NCI-H460 (cell line): ENCODE measurements at regions not wholly inside any gene's neighbourhood (a gene's known extent, or its start where the extent isn't known, plus 50 kb on each side); places are given as distances from the start of the nearest gene placed in this dataset.

Source experiments
- DNase-seq: peaks from one replicate; pipeline ENCODE4 v3.0.0-alpha.2; 2016; ENCODE audit warnings: low read depth; ENCODE audit errors: extremely low read depth

DNA sequence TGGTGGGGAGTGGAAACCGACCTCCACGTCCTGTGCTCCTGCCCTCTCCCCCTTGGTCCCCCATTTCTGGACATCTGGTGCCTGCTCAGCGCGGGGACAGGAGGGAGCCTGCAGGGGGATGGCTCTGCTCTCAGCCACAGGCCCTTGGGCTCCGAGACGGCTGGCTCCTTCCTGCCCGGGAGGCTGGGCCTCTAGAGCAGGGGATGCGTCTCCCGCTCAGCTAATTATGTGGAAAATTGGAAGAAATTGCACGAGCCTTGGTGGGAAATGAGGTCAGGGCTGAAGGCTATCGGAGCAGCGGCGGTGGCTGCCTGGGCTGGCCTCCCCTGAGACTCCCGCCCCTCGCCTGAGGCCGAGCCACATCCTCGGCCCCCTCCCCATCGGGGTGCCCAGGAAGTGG, 154.6 kb upstream of the CIBAR2 start:
- DNase-seq, result no peak

DNA sequence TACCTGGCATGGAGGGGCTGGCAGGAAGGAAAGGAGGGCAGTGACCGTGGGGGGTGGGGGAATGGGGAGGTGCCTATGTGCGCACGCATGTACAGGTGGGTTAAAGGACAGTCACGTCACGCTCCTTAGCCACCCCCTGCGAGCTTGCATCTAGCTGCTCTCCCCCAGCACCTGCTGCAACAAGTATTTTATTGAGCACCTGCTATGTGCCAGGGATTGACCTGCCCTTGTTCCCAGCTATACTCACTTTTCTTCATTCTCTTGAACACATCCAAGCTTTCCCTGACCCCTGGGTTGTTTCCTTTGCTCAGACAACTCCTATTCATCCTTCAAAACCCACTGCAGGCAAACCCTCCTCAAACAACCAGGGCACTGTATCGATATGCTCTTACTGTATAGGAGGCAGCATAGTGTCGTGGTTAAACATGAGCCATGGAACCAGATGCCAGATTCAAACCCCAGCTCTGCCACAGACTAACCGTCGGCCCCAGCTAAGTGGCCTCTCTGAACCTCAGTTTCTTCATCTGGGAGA, 155.2 kb upstream of the CIBAR2 start:
- no peak for DNase-seq

DNA sequence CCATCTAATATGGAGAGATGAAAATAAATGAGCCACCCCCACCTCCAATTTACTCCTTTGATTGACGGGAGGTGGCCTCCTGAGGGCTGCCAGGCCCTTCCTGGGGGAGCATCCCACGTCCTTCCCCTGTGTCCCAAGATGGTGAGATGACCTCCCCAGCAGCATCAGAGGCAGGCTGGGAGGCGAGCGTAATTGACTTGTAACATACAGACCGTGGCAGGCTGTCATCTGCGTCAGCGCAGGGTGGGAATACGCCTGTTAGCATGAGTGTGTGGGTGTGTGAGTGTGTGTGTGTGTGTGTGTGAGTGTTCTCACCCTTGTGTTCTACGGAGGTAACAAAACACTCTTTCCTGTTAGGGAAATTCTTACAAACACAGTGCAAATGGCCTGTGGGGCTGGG, 156.9 kb upstream of the CIBAR2 start:
- no peak for DNase-seq

DNA sequence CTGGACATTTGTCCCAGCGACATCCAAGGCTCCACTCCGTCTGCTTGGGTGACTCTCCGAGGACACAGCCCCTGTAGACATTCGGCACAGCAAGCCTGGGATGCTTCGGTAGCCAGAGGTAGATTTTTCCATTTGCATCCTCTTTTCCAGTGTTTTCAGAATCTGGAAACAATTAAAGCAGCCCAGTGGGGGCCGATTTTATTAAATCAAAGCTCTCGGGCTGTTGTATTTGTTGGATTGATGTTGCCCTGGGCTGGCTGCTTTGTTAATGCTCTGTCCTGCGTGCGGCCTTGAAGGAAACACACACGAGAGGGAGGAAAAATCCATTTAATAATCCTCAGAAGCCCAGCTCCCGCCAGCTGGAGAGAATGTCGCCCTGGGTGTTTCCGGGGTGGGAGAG, 158.1 kb upstream of the CIBAR2 start:
- no peak for DNase-seq

DNA sequence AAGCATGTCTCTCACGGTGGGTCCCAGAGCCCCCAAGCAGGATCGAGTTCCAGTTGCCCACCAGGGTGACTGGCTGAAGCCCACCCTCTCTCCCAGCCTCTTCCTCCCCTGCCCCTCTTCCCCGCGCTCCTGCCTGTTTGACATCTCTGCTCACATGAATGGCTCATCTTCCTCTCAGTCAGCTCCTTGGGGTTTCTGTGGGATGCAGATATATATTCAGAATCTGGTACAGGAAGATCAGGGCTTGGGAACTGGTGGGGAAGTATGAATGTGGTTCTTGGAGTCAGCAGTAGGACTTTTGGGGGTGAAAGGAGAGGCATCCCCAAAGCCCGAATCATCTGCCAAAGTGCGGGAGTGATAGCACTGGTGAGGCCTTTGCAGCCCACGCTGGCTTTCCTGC, 158.9 kb upstream of the CIBAR2 start:
- no peak for DNase-seq

DNA sequence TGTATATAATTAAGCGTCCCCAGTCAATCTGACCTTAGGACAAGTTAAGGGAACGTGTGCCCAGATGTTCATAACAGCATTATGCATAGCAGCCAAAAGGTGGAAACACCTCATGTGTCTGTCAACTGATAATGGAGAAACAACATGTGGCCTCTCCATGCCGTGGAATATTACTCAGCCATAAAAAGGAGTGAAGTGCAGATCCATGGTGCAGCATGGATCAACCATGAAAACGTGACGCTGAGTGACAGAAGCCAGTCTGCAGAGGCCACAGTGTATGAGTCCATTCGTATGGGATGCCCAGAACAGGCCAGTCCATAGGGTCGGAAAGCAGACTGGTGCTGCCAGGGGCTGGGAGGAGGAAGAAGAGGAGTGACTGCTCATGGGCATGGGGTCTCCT, 161.0 kb upstream of the CIBAR2 start:
- DNase-seq, result no peak

DNA sequence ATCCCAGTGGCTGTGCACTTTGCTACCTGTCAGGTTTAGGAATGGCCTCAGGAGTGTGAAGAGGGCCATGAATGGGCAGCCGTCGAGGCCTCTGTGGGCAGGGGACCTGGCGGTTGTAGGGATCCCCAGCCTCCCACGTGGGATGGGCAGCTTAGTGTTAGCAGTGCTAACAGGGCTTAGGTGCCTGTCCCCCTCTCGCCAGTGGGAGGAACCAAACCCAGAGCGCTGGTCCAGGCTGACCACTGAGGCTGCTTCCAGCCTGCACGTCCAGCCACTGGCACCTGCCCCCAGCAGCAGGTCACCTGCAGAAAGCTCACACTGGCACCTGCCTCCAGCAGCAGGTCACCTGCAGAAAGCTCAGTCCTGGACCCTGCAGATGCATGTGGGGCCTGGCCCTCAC, 162.2 kb upstream of the CIBAR2 start:
- DNase-seq, result no peak

DNA sequence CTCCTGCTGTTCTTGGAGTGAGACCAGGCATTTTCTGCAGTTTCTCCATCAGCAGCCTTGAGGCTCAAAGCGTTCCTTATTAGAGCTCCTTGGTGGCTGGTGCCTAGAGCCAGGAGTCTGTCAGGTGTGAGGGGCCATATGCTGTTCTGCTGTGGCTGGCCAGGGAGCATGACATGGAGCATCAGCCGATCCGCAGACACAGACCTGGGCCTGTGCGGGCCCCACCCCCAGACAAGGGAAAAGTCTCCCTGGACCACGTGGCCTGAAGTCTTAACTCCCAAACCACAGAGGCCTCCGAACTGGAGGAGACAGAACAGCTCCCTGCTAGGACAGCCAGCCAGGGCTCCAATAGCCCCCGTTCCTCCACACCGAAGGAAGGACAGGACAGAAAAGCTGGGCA, 162.7 kb upstream of the CIBAR2 start:
- no peak for DNase-seq

DNA sequence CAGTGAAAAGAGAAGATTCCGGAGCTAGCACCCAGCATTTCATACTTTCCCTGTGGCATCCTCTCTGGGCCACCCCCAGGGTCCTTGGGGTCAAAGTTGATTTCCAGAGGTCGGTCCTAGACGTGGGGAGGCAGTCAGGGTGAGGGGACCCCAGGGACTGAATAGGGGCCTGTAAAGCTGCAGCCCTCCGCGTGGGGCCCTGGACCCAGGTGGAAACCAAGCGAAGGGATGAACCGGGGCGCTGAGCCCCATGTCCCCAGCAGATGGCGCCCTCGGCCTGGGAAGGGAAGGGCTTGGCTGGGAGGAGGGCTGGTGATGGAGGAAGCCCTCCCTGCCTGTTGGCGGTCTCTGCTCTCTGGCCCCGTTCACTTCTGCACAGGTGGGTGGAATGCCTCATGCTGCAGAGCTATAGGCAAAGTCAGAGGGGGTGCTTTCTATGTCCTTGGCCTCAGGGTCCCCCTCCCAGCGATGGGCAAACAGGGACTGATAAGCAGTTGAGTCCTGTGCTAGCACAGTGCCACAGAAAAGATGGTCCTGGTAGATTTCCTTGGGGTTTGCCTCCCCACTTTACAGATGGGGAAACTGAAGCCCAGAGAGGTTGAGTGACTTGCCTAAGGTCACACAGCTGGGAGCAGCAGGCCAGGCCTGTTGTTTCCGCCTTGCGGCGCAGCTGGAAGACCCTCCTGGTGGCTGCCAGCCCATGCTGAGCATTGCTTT, 163.4 kb upstream of the CIBAR2 start:
- peak; percentile 37 for DNase-seq

DNA sequence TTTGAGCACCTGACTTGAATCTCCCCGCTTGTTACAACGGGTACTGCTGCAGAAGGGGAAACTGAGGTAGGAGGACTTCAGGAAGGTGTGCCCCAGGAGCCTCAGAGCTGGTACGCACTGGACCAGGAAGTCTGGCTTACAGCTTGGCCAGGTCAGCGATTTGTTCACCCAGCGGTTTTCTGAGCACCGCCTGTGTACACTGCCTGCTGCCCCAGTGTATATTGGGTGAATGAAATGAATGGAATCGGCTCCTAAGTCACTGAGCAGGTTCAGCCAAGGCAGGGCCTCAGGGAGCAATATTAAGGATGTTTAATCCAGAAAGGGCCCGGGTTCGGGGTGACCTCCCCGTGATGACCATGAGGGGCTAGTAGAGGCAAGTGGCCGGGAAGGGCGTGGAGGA, 164.0 kb upstream of the CIBAR2 start:
- no peak for DNase-seq

DNA sequence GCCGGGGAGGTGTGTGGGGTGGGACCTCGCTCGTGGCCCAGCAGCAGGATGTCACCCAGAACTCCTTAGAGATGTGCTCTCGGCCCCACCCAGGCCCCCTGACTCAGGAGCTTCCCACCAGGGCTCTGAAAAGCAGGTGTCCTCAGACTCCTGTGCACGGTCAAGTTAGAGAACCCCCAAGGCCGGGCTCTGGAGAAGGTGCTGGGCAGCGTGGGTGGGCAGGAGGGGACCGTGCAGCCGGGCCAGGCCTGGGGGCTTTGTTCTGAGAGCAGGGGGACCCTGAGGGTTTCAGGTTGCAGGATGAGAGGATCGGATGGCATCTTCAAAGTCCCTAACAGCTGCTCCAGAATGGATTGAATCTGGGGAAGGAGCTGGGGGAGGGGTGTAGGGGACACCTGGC, 164.4 kb upstream of the CIBAR2 start:
- no peak for DNase-seq

DNA sequence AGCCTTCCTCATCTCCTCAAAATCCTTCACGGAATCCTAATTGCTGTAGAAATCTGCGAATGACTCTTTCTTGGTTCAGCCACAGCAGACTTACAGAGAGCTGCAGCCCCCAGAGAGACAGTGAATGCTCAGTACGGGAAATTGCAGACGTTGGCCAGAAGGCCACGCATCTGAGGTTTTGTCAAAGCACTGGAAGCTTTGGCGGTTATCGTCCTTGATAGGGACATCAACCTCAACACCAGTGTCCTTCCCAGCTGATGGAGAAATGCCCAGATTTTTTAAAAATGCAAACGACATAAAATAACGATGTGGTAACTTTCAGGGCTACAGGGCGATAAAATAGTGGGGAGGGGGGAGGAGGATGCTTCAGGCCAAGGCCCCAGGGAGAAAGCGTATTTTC, 166.6 kb upstream of the CIBAR2 start:
- DNase-seq, result no peak

DNA sequence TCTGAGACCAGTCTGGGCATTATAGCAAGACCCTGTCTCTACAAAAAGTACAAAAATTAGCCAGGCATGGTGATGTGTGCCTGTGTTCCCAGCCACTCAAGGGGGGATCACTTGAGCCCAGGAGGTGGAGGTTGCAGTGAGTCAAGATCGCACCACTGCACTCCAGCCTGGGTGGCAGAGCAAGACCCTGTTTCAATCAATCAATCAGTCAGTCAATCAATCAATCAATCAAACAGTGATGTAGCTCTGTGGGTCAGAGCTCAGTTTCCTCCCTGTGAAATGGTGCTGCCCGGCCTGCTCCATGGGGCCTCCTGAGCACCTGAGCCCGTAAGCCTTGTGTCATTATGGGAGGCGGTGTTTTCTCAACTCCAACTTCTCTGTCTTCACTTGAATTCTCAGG, 167.1 kb upstream of the CIBAR2 start:
- no peak for DNase-seq

DNA sequence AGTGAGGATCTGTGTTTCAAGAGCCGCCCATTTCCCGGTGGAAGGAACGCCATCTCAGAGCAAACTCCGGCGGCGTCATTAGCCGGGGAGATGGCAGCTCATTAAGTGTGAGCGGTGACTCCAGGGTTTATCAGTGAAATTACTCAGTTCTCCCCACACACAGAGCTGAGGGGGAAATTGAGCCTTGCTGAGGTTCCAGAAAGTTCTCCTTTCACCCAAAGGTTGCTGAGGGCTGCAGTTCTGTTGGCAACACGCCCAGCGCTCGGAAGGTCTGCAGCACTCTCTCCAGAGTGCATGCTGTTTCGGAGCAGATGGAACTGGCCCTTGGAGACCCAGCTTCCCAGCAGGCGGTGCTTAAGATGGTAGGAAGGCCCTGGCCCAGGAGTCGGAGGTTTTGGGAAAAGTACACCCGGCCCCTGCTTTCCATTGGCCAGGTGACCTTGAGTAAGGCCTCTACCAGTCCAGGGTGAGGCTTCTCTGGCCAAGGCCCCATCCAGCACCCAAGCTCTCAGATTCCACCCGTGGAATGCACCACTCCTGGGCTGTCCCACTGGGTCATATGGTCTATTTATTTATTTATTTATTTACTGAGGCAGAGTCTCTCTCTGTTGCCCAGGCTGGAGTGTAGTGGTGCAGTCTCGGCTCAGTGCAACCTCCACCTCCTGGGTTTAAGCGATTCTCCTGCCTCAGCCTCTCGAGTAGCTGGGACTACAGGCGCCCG, 167.7 kb upstream of the CIBAR2 start:
- no peak for DNase-seq

DNA sequence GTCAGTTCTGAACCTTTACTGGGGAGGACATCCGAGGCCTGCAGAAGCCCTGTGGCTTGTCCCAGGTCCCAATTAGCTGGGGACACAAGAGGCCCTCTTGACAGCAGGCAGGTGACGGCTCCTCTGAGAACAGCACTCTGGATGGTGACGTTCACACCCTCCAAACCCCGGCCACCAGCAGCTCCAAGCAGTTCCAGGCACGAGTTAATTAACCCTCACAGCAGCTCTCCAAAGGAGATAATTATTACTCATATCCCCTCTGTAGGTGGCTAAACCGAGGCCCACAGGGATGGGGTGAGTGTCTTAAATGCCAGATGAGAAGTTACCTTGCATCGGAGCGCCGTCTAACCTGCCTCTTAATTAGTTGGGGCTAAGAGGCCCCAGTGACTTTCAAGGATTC, 168.9 kb upstream of the CIBAR2 start:
- DNase-seq, result no peak

DNA sequence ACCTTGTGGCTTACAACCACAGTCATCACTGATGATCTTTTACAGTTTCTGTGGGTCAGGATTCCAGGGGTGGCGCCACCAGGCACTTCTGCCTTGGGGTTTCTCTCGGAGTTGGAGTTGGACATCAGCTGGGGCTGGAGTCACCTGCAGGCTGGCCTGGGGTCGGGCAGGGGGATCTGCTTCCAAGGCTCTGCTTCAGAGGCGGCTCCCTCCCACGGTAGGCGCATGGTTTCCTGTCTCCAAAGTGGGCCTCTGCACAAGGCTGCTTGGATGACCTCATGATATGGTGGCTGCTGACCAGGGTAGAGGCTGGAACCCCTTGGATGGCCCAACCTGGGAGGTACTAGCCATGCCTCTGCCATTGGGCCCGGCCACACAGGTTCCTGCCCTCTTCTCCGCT, 170.6 kb upstream of the CIBAR2 start:
- DNase-seq, result no peak

DNA sequence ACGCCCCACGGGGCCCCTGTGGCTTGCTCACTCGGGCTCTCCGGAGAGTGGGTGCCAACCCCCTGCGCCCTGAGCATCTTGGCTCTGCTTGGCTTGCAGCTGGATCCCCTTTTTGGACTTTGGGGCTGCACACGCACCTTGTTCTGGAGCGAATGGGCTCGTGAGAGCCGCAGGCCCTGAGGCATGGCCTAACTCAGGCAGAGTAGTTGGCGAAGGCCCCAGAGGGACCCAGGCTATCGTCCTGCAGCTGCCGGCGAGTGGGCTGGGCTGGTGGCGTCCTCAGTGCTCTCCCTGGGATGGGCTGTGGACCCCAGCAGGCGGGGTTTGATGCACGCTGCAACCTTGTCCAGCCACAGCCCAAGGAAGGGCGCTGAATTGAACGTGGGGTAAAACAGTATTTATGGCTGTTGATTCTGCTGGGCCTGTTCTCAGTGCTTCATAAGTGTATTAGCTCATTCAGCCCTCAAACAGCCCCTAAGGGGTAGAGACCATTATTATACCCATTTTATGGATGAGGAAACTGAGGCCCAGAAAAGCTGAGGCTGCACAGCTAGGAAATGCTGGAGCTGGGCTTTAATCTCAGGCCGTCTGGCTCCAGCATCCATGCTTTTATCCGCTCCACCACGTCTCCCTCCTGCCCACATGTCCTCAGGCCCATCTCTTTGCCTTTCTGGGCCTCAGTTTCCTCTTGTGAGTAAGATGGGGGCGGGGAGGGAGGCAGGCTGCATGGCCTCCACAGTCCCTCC, 171.2 kb upstream of the CIBAR2 start:
- DNase-seq, result no peak

DNA sequence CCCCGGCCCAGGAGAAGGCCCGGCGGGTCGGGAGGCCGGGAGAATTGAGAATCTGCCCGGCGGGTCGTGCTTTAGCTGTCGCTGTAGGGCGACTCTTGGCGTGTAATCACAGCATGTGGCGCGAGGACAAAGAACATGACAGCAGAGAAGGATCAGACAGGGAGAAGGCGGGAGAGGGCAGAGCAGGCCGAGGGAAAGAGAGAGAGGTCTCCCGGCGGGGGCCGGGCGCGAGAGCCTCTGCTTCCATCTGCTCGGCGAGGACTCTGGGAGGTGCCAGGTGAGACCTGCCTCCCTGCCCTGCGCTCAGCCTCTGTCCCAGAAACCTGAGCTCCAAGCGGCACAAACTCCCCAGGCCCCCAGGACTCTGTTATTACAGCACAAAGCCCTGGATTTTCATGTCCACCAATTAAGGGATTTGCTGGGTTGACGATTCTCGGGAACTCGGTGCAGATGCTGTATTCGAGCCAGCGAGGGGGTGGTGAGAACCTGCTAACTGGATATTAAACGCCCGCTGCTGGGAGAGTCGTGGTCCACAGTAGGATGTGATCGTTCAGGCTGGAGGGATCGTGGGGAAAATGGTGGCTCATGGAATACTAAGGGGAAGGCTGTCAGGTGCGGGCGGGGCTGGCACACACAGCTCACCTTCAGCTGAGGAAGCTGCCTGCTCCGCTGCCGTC, 172.0 kb upstream of the CIBAR2 start:
- no peak for DNase-seq

DNA sequence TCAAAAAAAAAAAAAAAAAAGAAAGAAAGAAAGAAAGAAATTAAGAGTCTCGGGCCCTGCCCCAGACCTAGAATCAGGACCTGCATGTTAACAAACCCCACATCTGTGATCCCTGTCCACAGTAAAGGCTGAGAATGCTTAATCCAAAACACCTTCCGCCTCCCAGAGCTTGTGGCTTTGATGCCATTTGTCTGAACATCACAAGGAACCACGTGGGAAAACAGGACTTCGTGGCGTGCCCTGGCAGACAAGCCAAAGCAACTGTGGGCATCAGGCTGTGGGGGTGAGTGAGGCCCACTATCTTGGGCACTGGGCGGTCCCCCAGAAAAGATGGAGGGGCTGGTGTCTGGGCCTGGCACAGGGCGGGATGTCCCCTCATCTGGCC, 173.4 kb upstream of the CIBAR2 start:
- no peak for DNase-seq

DNA sequence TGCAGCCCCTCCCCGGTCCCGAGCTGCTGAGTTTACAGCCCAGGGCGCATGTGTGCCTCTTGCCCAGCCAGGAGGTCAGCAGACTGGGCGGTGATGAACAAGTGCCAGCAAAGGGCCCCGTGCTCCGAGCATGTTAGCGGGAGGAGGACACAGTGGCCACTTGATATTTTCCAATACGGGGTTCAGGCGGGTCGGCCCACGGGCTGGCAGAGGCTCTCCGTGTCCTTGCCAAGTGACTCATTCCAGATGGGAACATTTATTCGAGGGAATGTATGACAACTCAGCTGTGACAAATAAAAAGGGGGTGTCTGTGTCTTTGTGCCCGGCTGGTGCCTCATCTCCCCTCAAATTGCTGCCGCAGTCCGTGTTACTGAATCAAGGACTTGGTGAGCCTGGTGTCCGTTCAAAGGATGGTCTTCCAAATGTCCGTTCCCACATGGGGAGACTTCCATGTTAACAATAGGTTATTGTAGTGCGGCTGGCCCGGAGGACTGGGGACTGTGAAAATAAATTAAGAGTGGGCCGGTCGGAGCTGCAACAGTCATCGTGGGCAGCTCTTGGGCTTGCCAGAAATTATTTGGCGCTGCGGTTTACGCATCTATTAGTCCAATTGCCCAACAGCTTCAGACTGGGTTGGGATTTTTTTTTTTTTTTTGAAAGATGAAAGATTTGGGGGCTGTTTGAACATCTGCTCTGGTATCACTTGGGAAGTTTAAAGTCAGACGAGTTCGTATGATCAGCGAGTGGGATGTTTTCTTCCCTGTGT, 174.0 kb upstream of the CIBAR2 start:
- DNase-seq, result no peak
